Muscle of leg (tissue), 3 donors: ENCODE measurements at regions not wholly inside any gene's neighbourhood (a gene's known extent, or its start where the extent isn't known, plus 50 kb on each side); places are given as distances from the start of the nearest gene placed in this dataset.

Source experiments
- DNase-seq: peaks from one replicate; pipeline ENCODE4 v3.0.0; 2013
- H3K27ac ChIP-seq: one replicate; pipeline ENCODE4 v1.5.1; 2013; ENCODE audit warnings: mild to moderate bottlenecking, low read length, control low read depth
- H3K27me3 ChIP-seq: one replicate; pipeline ENCODE4 v1.6.1; 2013; ENCODE audit warnings: low read length; ENCODE audit not compliant: control insufficient read depth, insufficient read depth
- H3K36me3 ChIP-seq: one replicate; pipeline ENCODE4 v1.6.1; 2013; ENCODE audit warnings: low read length; ENCODE audit not compliant: control insufficient read depth, insufficient read depth
- H3K4me1 ChIP-seq: one replicate; pipeline ENCODE4 v1.6.1; 2013; ENCODE audit warnings: low read length; ENCODE audit not compliant: control insufficient read depth, insufficient read depth
- H3K4me3 ChIP-seq: one replicate; pipeline ENCODE4 v1.5.1; 2013; ENCODE audit warnings: low read length, control low read depth
- H3K9me3 ChIP-seq: replicated peaks from 2 replicates; pipeline ENCODE4 v1.6.1; 2013; ENCODE audit warnings: low read depth, low read length; ENCODE audit not compliant: control insufficient read depth
- WGBS: methylation state at CpG from one replicate; pipeline ENCODE4 v1.1.5; 2013; ENCODE audit warnings: missing lambda C conversion rate; ENCODE audit not compliant: insufficient coverage; 5-methylcytosine and 5-hydroxymethylcytosine counted together

DNA sequence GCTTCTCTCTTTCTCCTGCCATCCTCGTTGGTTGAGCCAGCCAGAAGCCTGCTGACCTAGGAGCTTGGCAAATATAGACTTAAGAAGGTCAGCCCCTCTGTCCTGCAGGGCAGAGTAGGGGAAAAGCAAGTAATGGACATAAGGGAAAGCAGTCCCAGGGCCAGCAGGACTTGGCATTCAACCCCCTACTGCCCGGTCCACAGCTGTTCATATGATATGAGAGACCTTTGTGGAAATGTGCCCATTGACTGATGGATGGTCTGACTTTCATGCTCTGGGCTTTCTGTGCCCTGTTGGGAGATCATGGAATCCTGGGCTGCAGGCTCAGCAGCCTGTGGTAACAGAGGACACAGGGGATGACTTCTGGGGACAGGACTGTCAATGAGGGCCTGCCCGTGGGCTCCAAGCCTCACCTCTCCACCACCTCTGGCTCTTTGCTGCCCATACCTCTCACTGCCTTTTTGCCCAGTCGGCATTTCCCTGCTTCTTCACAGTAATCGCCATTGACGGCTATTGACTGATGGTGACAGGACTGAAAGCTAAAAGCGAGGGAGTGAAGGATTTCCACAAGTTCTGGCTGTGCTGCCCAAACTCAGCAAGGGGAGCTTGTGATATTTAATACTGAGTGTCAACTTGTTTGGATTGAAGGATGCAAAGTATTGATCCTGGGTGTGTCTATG is 60.0 kb upstream of the NMNAT3 start:
- Histone ChIP-seq H3K27ac (no peak overlapping the region), H3K4me3 (no peak overlapping the region), H3K4me1 (no peaks in the 10 kb centered on the region), H3K9me3 (no peaks in the 10 kb centered on the region), H3K27me3 (peaks cover 4% of the 10 kb centered on the region), H3K36me3 (no peaks in the 10 kb centered on the region)
- peak; percentile 12 for DNase-seq
- WGBS = 86% methylated on average over 4 of the region's 7 CpGs

DNA sequence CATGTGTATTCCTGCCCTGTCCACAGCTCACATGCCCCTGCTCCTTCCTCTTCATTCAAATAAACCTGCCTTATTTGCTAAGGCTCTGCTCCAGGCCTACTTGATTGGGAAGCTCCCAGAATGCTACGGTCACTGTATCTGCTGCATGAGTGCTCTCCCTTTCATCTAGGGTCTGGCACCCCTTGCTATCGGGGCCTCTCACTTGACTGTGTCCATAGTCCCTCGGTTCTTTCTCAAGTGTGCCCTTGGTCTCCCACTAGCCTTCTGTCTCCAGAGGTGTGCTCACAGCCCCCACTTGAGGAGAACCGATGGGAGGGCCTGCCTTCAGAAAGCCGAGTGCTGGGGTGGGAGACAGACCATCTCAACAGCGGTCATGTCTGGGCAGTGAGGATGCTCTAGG is 57.4 kb upstream of the NMNAT3 start:
- DNase-seq = no peak
- WGBS = 75% methylated on average over 6 of the region's 6 CpGs
- peaks cover 4% of the 10 kb centered on the region for H3K27me3 ChIP-seq
- no peaks in the 10 kb centered on the region for H3K4me1 ChIP-seq
- no peaks in the 10 kb centered on the region for H3K36me3 ChIP-seq
- H3K27ac ChIP-seq = no peak overlapping the region
- no peaks in the 10 kb centered on the region for H3K9me3 ChIP-seq
- H3K4me3 ChIP-seq = no peak overlapping the region

DNA sequence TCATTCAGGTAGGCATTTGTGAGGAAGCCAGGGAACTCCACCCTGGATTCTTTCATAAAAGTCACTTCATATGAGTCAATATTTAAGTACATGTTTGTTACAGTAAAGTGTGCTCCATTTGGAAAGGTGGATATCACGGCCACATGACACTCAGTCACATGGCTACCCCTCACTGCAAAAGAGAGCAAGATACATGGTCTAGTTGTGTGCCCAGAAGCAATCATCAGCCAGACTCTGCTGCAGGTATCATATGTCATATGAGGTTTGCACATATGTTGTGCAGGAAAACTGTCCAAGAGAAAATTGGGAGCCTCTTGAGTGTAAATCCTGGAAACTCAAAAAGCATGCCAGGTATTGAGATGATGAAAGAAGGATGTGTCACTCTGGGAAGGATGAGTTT is 55.0 kb upstream of the NMNAT3 start:
- Histone ChIP-seq H3K27me3 (peaks cover 4% of the 10 kb centered on the region), H3K36me3 (no peaks in the 10 kb centered on the region), H3K27ac (no peak overlapping the region), H3K4me3 (no peak overlapping the region), H3K4me1 (no peaks in the 10 kb centered on the region), H3K9me3 (no peaks in the 10 kb centered on the region)
- 60% methylated on average over 1 of the region's 1 CpG for WGBS
- DNase-seq = peak; percentile 5

DNA sequence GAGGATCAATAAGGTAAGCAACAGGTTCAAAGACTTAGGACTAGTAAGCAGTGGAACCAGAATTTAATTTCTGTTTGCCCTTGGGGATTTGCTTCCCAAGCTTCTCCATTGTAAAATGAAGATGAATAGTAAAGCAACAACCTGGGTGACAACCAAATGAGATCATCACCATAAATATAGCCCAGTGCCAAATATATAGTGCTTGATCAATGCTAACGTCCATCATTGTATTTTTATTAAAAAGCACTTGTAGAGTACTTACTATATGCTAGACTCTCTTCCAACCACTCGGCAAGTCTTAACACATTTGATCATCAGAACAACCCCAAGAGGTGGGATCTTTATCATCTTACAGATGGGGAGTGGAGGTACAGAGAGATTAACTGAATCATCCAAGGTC is 51.5 kb upstream of the NMNAT3 start:
- H3K4me1 ChIP-seq = no peaks in the 10 kb centered on the region
- peaks cover 2% of the 10 kb centered on the region for H3K27me3 ChIP-seq
- H3K27ac ChIP-seq = no peak overlapping the region
- H3K36me3 ChIP-seq = no peaks in the 10 kb centered on the region
- H3K9me3 ChIP-seq = no peaks in the 10 kb centered on the region
- no peak overlapping the region for H3K4me3 ChIP-seq
- DNase-seq = no peak
- WGBS = no CpG with 5 or more reads among the region's 2 CpGs

DNA sequence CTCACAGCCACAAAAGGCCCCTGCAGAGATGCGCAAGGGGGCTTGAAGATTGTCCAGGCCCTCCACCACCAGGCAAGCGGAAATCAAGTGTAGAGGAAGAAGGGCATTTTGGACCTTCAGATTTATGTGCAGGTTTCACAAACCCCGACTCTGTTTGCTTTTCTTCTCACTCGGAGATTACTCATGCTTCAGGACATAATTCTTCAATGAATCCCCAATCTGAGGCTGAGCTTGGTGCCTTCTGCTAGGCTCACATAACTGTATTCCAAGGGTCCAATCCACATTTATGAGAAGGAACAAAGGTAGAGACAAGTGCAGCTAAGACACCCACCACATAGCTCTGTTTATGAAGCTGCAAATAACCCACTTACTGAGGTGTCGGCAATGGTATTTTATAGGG is 50.6 kb upstream of the NMNAT3 start:
- no peak for DNase-seq
- no peaks in the 10 kb centered on the region for H3K36me3 ChIP-seq

More for the DNA sequence above, 50.6 kb upstream of the NMNAT3 start:
- Histone ChIP-seq H3K9me3 (no peaks in the 10 kb centered on the region), H3K27ac (no peak overlapping the region), H3K4me3 (no peak overlapping the region), H3K27me3 (no peaks in the 10 kb centered on the region), H3K4me1 (no peaks in the 10 kb centered on the region)
- 91% methylated on average over 4 of the region's 5 CpGs for WGBS
